GM12873 (cell line): ENCODE measurements at regions not wholly inside any gene's neighbourhood (a gene's known extent, or its start where the extent isn't known, plus 50 kb on each side); places are given as distances from the start of the nearest gene placed in this dataset.

Source experiments
- TF ChIP-seq, protein P1 (sequence below): IDR thresholded peaks from 2 replicates; pipeline ENCODE4 v1.5.1; 2012; ENCODE audit warnings: low read depth, mild to moderate bottlenecking, moderate library complexity, low read length, control low read depth; ENCODE audit not compliant: insufficient read depth; ENCODE audit errors: missing control alignments

DNA sequence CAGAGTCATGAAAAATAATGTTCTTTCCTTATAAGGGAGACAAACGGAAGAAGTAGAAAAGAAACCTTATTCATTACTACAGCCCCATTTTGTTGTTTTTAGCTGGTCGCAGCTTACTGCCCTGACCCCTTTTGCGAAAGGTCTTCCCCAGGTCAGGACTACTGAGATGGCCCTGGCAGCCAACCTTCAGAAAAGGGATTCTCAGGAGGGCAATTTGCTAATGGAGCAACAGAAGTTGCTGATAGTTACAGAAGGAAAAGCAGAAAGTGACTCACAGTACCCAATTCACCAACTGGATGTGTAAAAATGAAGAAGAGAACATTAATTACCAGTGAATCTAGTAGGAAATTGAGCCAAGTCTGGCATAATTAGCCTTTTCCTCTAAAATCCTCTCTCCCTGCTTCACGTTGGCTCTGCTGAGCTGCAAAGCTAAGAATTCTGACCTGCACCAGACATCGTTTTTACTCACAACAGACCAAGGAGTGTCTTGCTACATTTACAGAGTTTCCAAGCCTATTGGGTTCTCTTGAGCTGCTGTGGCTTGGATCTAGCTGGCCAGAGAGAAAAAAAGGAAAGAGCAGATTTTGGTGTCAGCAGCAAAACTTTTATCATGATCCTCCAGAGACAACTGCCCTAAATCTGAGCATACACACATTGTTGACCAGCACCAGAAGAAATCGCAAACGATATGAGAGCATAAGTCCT, 499.9 kb upstream of the FZD8 start:
- TF ChIP-seq, protein P1, sequence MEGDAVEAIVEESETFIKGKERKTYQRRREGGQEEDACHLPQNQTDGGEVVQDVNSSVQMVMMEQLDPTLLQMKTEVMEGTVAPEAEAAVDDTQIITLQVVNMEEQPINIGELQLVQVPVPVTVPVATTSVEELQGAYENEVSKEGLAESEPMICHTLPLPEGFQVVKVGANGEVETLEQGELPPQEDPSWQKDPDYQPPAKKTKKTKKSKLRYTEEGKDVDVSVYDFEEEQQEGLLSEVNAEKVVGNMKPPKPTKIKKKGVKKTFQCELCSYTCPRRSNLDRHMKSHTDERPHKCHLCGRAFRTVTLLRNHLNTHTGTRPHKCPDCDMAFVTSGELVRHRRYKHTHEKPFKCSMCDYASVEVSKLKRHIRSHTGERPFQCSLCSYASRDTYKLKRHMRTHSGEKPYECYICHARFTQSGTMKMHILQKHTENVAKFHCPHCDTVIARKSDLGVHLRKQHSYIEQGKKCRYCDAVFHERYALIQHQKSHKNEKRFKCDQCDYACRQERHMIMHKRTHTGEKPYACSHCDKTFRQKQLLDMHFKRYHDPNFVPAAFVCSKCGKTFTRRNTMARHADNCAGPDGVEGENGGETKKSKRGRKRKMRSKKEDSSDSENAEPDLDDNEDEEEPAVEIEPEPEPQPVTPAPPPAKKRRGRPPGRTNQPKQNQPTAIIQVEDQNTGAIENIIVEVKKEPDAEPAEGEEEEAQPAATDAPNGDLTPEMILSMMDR, result no peak

DNA sequence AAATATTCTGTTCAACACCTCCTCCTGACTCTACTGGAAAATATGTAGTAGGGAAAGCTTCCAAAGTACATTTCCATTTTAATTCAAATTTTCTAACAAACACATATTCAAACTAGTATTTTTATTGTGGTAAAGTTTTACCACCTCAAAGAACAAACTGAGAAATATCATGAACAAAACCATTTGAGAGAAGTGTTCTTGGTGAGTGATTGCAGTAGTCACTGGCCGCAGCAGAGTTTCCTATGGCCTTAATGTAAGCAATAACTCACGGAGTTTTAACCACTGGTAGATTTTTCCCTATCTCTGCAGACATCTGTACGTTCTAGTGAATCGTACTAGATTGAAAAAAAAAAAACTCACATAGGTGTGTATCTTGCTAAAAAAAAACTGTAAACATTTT, 487.0 kb upstream of the FZD8 start:
- TF ChIP-seq, protein P1, result no peak

DNA sequence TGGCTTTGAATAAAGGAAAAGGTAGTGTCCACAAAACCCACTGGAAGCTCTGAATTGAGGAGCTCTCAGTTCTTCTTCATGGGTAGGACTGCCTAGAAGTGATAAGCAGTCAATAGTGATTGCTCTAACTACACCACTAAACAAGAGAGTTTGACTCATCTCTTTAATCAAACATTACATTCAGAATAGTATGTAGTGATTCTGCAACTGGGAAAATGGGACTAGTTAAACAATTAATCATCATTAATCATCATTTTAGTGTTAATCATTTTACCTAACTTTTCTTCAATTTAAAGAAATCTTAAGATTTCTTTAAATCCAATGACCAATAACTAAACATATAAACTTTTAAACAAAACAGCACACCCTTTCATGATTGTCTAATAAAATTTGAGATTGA, 484.0 kb upstream of the FZD8 start:
- TF ChIP-seq, protein P1, result no peak

- TF ChIP-seq, protein P1, result no peak
These were observed 477.4 kb upstream of the FZD8 start for GRCh38 chr10:36119455-36119854.

DNA sequence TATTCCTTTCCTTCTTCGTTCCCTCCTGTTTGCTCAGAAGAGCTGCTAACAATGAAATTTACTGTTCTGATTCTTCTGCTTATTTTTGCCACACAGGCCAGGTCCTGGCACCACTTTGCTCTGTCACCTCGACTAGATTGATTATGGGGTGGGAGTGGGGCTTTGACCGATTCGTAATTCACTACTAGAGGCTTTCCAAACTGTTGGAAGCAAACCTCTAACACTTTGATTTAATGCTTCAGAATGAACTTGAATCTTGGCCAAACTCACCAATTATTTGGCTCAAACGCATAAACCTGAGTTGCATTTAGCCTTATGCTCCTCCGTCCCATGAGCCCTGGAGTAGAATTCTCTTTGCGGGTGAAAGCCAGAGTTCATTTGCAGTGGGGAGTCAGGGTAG, 476.2 kb upstream of the FZD8 start:
- TF ChIP-seq, protein P1, result no peak

DNA sequence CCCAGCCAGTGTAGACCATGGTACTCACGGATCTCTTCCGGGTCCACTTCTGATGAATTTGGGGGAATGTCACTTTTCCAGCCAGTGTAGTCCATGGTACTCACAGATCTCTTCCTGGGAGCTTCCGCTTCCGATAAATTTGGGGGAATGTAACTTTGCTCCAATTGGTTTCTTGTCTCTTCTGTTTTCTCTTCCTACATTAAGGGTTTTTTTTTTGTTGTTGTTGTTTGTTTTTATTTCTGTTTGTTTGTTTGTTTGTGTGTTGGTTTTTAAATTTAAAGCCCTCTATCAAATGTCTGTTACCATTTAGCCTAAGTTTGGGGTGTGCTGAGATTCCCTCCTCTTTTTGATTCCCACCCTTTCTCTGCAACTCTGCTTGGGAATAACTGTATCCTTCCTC, 475.8 kb upstream of the FZD8 start:
- TF ChIP-seq, protein P1, result no peak

DNA sequence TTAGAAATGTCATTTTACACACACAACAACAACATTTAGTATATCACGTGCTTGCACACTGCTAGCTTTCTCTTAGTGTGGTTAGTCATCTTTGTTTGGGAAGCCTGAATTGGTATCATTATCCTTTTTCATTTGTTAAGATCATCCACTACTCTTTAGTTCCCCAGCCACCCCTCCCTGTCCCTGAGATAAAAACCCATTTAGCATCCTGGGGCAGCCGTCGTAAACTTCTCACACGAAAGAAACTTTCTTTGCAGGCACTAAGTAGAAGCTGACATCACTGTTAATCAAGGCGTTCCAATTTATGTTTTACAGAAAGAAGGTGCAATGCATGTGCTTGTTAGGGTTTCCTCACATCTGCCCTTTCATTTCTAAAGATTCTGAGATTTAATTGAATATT, 475.1 kb upstream of the FZD8 start:
- TF ChIP-seq, protein P1, result no peak
